IMR-90 (cell line): ENCODE measurements at regions not wholly inside any gene's neighbourhood (a gene's known extent, or its start where the extent isn't known, plus 50 kb on each side); places are given as distances from the start of the nearest gene placed in this dataset.

Source experiments
- ATAC-seq: fragments of 200-7000 bp; cut with Tn5 transposase; 2 replicates; pipeline ENCODE4 v1.9.1; 2020; ENCODE audit warnings: low read depth, mild to moderate bottlenecking, moderate library complexity
- BruUV-seq: library from RNA; stranded (reverse); fragments of 400-500 nt; replicated peaks from 2 replicates; lab custom pipeline; 2021; lab: Mats Ljungman, UMichigan
- CTCF ChIA-PET: fragments of 300-600 bp; formaldehyde crosslinking; extraction: SDS; loops from one replicate; lab custom pipeline; 2021; ENCODE audit warnings: antibody characterized with exemption; lab: Yijun Ruan, JAX
- POLR2A ChIA-PET: fragments of 300-600 bp; sonication (Branson Sonifier 250); formaldehyde crosslinking; loops from one replicate; lab custom pipeline; 2022; ENCODE audit warnings: antibody characterized with exemption; ENCODE audit not compliant: unreplicated experiment; lab: Charles Lee
- DNase-seq: peaks from one replicate; pipeline ENCODE4 v3.0.0; 2013
- H2AFZ ChIP-seq: replicated peaks from 2 replicates; pipeline ENCODE3; 2013; ENCODE audit warnings: low read length, mild to moderate bottlenecking; ENCODE audit not compliant: poor library complexity
- H2AK5ac ChIP-seq: 2 replicates; pipeline ENCODE4 v1.6.1; 2013; ENCODE audit warnings: low read depth, low read length, inconsistent platforms
- H2AK9ac ChIP-seq: replicated peaks from 2 replicates; pipeline ENCODE3; 2013; ENCODE audit warnings: mild to moderate bottlenecking, low read depth, low read length, moderate library complexity; ENCODE audit not compliant: poor library complexity
- H2BK120ac ChIP-seq: 2 replicates; pipeline ENCODE4 v1.6.1; 2013; ENCODE audit warnings: low read depth, low read length, inconsistent platforms
- H2BK15ac ChIP-seq: 3 replicates; pipeline ENCODE4 v1.6.1; 2013; ENCODE audit warnings: low read depth, low read length, inconsistent platforms
- H2BK20ac ChIP-seq: 2 replicates; pipeline ENCODE4 v1.6.1; 2013; ENCODE audit warnings: low read depth, mild to moderate bottlenecking, inconsistent platforms, low read length, moderate library complexity
- H2BK5ac ChIP-seq: 2 replicates; pipeline ENCODE4 v1.6.1; 2013; ENCODE audit warnings: mild to moderate bottlenecking, low read depth, low read length, inconsistent platforms; ENCODE audit not compliant: poor library complexity, severe bottlenecking
- H3K14ac ChIP-seq: replicated peaks from 2 replicates; pipeline ENCODE4 v1.6.1; 2013; ENCODE audit warnings: low read depth, low read length, inconsistent platforms
- H3K18ac ChIP-seq: 2 replicates; pipeline ENCODE4 v1.6.1; 2013; ENCODE audit warnings: low read depth, low read length, control low read depth
- H3K23ac ChIP-seq: 2 replicates; pipeline ENCODE4 v1.6.1; 2013; ENCODE audit warnings: low read depth, low read length, inconsistent platforms
- H3K27ac ChIP-seq: 2 replicates; pipeline ENCODE4 v1.5.1; 2013; ENCODE audit warnings: mild to moderate bottlenecking, control low read depth, low read length; ENCODE audit not compliant: insufficient read depth
- H3K27me3 ChIP-seq: 2 replicates; pipeline ENCODE4 v1.6.1; 2013; ENCODE audit warnings: low read length; ENCODE audit not compliant: control insufficient read depth, insufficient read depth
- H3K36me3 ChIP-seq: 2 replicates; pipeline ENCODE4 v1.6.1; 2013; ENCODE audit warnings: low read length, mixed read lengths; ENCODE audit not compliant: control insufficient read depth, insufficient read depth
- H3K4ac ChIP-seq: 2 replicates; pipeline ENCODE4 v1.6.1; 2013; ENCODE audit warnings: low read depth, low read length, inconsistent platforms
- H3K4me1 ChIP-seq: 2 replicates; pipeline ENCODE4 v1.6.1; 2013; ENCODE audit warnings: low read length, mixed read lengths; ENCODE audit not compliant: control insufficient read depth, insufficient read depth
- H3K4me2 ChIP-seq: 2 replicates; pipeline ENCODE4 v1.6.1; 2013; ENCODE audit warnings: low read depth, mild to moderate bottlenecking, control low read depth, low read length, moderate library complexity
- H3K4me3 ChIP-seq: 2 replicates; pipeline ENCODE4 v1.5.1; 2013; ENCODE audit warnings: low read depth, mild to moderate bottlenecking, control low read depth, low read length, moderate library complexity; ENCODE audit not compliant: insufficient read depth
- H3K56ac ChIP-seq: 2 replicates; pipeline ENCODE4 v1.6.1; 2013; ENCODE audit warnings: low read length, inconsistent platforms; ENCODE audit not compliant: insufficient read depth; ENCODE audit errors: extremely low read depth
- H3K79me1 ChIP-seq, 2 experiments: 2 replicates each; pipeline ENCODE4 v1.6.1; 2013; ENCODE audit warnings: low read length in 2 of 2, inconsistent platforms in 1 of 2, low read depth in 1 of 2
- H3K9ac ChIP-seq: 2 replicates; pipeline ENCODE4 v1.6.1; 2013; ENCODE audit warnings: low read depth, low read length, control low read depth
- H3K9me1 ChIP-seq: 2 replicates; pipeline ENCODE4 v1.6.1; 2013; ENCODE audit warnings: low read length, inconsistent platforms; ENCODE audit not compliant: insufficient read depth
- H3K9me3 ChIP-seq: 2 replicates; pipeline ENCODE4 v1.6.1; 2013; ENCODE audit warnings: low read length; ENCODE audit not compliant: control insufficient read depth, insufficient read depth
- H4K20me1 ChIP-seq: 2 replicates; pipeline ENCODE4 v1.6.1; 2013; ENCODE audit warnings: low read length, inconsistent platforms; ENCODE audit not compliant: insufficient read depth
- H4K5ac ChIP-seq: 2 replicates; pipeline ENCODE4 v1.6.1; 2013; ENCODE audit warnings: mild to moderate bottlenecking, low read depth, low read length, control low read depth
- H4K8ac ChIP-seq, 2 experiments: 2 replicates each; pipeline ENCODE4 v1.6.1; 2013; ENCODE audit warnings: low read depth in 2 of 2, low read length in 2 of 2, control low read depth in 1 of 2, inconsistent platforms in 1 of 2
- H4K91ac ChIP-seq: 2 replicates; pipeline ENCODE4 v1.6.1; 2013; ENCODE audit warnings: low read depth, low read length, inconsistent platforms; ENCODE audit not compliant: insufficient read depth
- BHLHE40 ChIP-seq: fragments of 150-350 bp; IDR thresholded peaks from 2 replicates; pipeline ENCODE4 v1.6.1; 2016; ENCODE audit warnings: mild to moderate bottlenecking, low read depth, low read length
- CEBPB ChIP-seq: IDR thresholded peaks from 2 replicates; pipeline ENCODE4 v1.6.1; 2012; ENCODE audit warnings: low read depth, low read length, improper control_type of control experiment
- CHD1 ChIP-seq: IDR thresholded peaks from 2 replicates; pipeline ENCODE4 v1.6.1; 2012; ENCODE audit warnings: low read depth, low read length, improper control_type of control experiment
- ELK1 ChIP-seq: fragments of 150-350 bp; IDR thresholded peaks from 2 replicates; pipeline ENCODE4 v1.6.1; 2016; ENCODE audit warnings: low read depth, mild to moderate bottlenecking, low read length, moderate library complexity, borderline replicate concordance
- FOS ChIP-seq: fragments of 150-350 bp; IDR thresholded peaks from 2 replicates; pipeline ENCODE4 v1.6.1; 2016; ENCODE audit warnings: low read depth, low read length
- MAFK ChIP-seq: IDR thresholded peaks from 2 replicates; pipeline ENCODE4 v1.6.1; 2012; ENCODE audit warnings: low read depth, low read length, improper control_type of control experiment
- MAZ ChIP-seq: IDR thresholded peaks from 2 replicates; pipeline ENCODE4 v1.6.1; 2012; ENCODE audit warnings: low read depth, mild to moderate bottlenecking, low read length, improper control_type of control experiment, moderate library complexity, borderline replicate concordance
- MXI1 ChIP-seq: IDR thresholded peaks from 2 replicates; pipeline ENCODE4 v1.6.1; 2012; ENCODE audit warnings: low read depth, mild to moderate bottlenecking, low read length, moderate library complexity, borderline replicate concordance
- NFE2L2 ChIP-seq: fragments of 150-350 bp; IDR thresholded peaks from 2 replicates; pipeline ENCODE4 v1.6.1; 2016; ENCODE audit warnings: low read depth, mild to moderate bottlenecking, low read length
- POLR2A ChIP-seq: IDR thresholded peaks from 2 replicates; pipeline ENCODE4 v1.6.1; 2012; ENCODE audit warnings: mild to moderate bottlenecking, low read depth, low read length
- RAD21 ChIP-seq: IDR thresholded peaks from 2 replicates; pipeline ENCODE4 v1.6.1; 2012; ENCODE audit warnings: low read length, improper control_type of control experiment
- RFX5 ChIP-seq: IDR thresholded peaks from 2 replicates; pipeline ENCODE4 v1.8.0; 2012; ENCODE audit warnings: low read depth, mild to moderate bottlenecking, low read length, moderate library complexity
- SMC3 ChIP-seq: fragments of 150-350 bp; IDR thresholded peaks from 2 replicates; pipeline ENCODE4 v1.6.1; 2016; ENCODE audit warnings: low read depth, mild to moderate bottlenecking, antibody characterized with exemption, low read length, moderate library complexity
- USF2 ChIP-seq: fragments of 150-350 bp; IDR thresholded peaks from 2 replicates; pipeline ENCODE4 v1.6.1; 2017; ENCODE audit warnings: mild to moderate bottlenecking, antibody characterized with exemption, low read length, low read depth
- WGBS, 2 experiments: methylation state at CpG; one replicate each; pipeline versions ENCODE4 v1.1.5 to v1.1.7; 2013; ENCODE audit warnings: missing lambda C conversion rate in 2 of 2; ENCODE audit not compliant: insufficient read length in 1 of 2; ENCODE audit errors: extremely low coverage in 2 of 2; 5-methylcytosine and 5-hydroxymethylcytosine counted together
- dilution Hi-C: fragments of 300-500 bp; cut with HindIII; formaldehyde crosslinking; loops from one replicate; pipeline ENCODE4 v1.14.3; 2018; ENCODE audit warnings: low sequenced_read_pairs; ENCODE audit not compliant: unreplicated experiment
- in situ Hi-C: fragments of 300-500 bp; cut with MboI; formaldehyde crosslinking; loops from 3 replicates; pipeline ENCODE4 v1.14.3; 2019; ENCODE audit warnings: low sequenced_read_pairs, inconsistent platforms, mixed read lengths
- intact Hi-C: fragments of 100-400 bp; cut with micrococcal nuclease; formaldehyde crosslinking; loops from 2 replicates; pipeline ENCODE4 v1.10.0; 2022

GRCh38 chr1:73327180-73327793 lies 870.7 kb downstream of the LRRIQ3 start:
- H3K56ac ChIP-seq: no peak overlapping the region
- no peaks in the 10 kb centered on the region for H3K27me3 ChIP-seq
- TF ChIP-seq MAFK (no peak), RAD21 (no peak), USF2 (no peak), MAZ (no peak), CEBPB (no peak), FOS (no peak), ELK1 (no peak), BHLHE40 (no peak), NFE2L2 (no peak), RFX5 (no peak), POLR2A (no peak), CHD1 (no peak), MXI1 (no peak), SMC3 (no peak)
- H3K23ac ChIP-seq: no peak overlapping the region
- no peak overlapping the region for H4K5ac ChIP-seq
- ChIA-PET CTCF (no interaction called here), POLR2A (no interaction called here)
- no peak overlapping the region for H3K4ac ChIP-seq
- H3K27ac ChIP-seq: no peak overlapping the region
- H3K4me2 ChIP-seq: no peak overlapping the region
- no TSS peak for BruUV-seq
- no peak overlapping the region for H3K14ac ChIP-seq
- no peak overlapping the region for H2AK5ac ChIP-seq
- intact Hi-C loops (no loop called here), dilution Hi-C loops (no loop called here), in situ Hi-C loops (no loop called here)
- no peak for DNase-seq
- no peak overlapping the region for H2BK120ac ChIP-seq
- no peak overlapping the region for H4K8ac ChIP-seq
- H3K9me3 ChIP-seq: peaks cover 14% of the 10 kb centered on the region
- WGBS, 2 experiments: no CpG with 5 or more reads among the region's 3 CpGs
- no peaks in the 10 kb centered on the region for H3K4me1 ChIP-seq
- no peak overlapping the region for H4K91ac ChIP-seq
- H2BK5ac ChIP-seq: no peak overlapping the region
- no peak for ATAC-seq
- H2BK20ac ChIP-seq: no peak overlapping the region
- no peak overlapping the region for H2AFZ ChIP-seq
- H2BK15ac ChIP-seq: no peak overlapping the region
- H2AK9ac ChIP-seq: no peak overlapping the region
- no peak overlapping the region for H3K9ac ChIP-seq
- H3K18ac ChIP-seq: no peak overlapping the region
- no peak overlapping the region for H3K4me3 ChIP-seq
- H3K79me1 ChIP-seq: no peaks in the 10 kb centered on the region
- H3K36me3 ChIP-seq: no peaks in the 10 kb centered on the region
- H3K9me1 ChIP-seq: no peaks in the 10 kb centered on the region
- no peaks in the 10 kb centered on the region for H4K20me1 ChIP-seq
